ENCODE measurements at regions not wholly inside any gene's neighbourhood (a gene's known extent, or its start where the extent isn't known, plus 50 kb on each side); places are given as distances from the start of the nearest gene placed in this dataset.

DNA sequence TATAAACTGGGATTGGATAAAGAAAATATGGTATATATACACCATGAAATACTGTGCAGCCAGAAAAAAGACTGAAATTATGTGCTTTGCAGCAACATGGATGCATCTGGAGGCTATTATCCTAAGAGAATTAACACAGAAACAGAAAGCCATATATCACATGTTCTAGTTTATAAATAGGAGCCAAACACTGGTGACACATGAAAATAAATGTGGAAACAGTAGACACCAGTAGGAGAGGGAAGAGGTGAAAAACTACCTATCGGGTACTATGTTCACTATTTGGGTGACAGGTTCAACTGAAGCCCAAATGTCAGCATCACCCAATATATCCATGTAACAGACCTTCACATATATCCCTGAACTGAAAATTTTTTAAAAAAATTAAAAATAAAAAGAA, 725.1 kb downstream of the C4orf33 start:
- TF ChIP-seq POLR2A (IDR thresholded peaks at IDR 0.05), result no peak
- TF ChIP-seq, protein P1, sequence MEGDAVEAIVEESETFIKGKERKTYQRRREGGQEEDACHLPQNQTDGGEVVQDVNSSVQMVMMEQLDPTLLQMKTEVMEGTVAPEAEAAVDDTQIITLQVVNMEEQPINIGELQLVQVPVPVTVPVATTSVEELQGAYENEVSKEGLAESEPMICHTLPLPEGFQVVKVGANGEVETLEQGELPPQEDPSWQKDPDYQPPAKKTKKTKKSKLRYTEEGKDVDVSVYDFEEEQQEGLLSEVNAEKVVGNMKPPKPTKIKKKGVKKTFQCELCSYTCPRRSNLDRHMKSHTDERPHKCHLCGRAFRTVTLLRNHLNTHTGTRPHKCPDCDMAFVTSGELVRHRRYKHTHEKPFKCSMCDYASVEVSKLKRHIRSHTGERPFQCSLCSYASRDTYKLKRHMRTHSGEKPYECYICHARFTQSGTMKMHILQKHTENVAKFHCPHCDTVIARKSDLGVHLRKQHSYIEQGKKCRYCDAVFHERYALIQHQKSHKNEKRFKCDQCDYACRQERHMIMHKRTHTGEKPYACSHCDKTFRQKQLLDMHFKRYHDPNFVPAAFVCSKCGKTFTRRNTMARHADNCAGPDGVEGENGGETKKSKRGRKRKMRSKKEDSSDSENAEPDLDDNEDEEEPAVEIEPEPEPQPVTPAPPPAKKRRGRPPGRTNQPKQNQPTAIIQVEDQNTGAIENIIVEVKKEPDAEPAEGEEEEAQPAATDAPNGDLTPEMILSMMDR (IDR thresholded peaks at IDR 0.05), result no peak

Measured in vagina (tissue), 2 donors.